GM10266 (cell line): ENCODE measurements at regions not wholly inside any gene's neighbourhood (a gene's known extent, or its start where the extent isn't known, plus 50 kb on each side); places are given as distances from the start of the nearest gene placed in this dataset.

Experiments used
- DNase-seq: peaks from one replicate; pipeline ENCODE4 v3.0.0; 2012; ENCODE audit errors: extremely low spot score
- TF ChIP-seq, protein P1 (sequence below): IDR thresholded peaks from 2 replicates; pipeline ENCODE4 v1.5.1; 2012; ENCODE audit warnings: mild to moderate bottlenecking, low read depth; ENCODE audit not compliant: control insufficient read depth, insufficient read depth; ENCODE audit errors: missing control alignments

DNA sequence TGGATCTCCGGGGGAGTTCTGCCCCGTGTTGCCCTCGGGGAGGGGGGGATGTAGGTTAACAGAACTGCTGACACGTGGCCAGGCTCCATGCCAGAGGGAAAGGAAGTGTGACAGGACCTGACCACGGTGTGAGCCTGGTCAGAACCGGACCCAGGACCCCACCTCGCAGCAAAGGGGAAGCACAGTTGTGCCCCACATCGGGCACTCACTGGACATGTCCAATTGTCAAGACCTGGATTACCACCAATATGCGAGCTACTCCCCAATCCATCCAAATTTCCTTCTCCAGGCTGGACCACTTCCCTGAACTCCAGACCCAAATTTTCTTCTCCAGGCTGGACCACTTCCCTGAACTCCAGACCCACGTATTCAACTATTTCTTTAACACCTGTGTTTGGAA is 78.8 kb upstream of the PIWIL1 start:
- DNase-seq: no peak
- TF ChIP-seq, protein P1, sequence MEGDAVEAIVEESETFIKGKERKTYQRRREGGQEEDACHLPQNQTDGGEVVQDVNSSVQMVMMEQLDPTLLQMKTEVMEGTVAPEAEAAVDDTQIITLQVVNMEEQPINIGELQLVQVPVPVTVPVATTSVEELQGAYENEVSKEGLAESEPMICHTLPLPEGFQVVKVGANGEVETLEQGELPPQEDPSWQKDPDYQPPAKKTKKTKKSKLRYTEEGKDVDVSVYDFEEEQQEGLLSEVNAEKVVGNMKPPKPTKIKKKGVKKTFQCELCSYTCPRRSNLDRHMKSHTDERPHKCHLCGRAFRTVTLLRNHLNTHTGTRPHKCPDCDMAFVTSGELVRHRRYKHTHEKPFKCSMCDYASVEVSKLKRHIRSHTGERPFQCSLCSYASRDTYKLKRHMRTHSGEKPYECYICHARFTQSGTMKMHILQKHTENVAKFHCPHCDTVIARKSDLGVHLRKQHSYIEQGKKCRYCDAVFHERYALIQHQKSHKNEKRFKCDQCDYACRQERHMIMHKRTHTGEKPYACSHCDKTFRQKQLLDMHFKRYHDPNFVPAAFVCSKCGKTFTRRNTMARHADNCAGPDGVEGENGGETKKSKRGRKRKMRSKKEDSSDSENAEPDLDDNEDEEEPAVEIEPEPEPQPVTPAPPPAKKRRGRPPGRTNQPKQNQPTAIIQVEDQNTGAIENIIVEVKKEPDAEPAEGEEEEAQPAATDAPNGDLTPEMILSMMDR: no peak

DNA sequence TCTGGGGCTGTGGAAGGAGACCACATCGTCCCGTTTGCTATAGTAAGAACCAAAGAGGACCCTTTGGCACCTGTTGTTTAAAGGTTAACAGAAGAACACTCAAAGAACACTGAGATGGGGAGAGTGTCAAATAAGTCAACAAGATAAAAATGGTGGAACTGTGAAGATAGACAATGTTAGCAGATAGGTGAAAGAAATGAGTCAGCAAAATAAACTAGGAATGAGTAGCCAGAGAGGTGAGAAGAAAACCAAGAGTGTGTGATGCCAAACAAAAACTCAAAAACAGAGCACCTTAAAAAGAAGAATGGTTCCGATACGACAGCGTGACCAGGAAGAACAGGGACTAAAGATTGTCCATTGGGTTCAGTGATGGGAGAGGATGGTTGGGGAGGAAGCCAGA is 74.7 kb upstream of the PIWIL1 start:
- DNase-seq: no peak
- TF ChIP-seq, protein P1: no peak

DNA sequence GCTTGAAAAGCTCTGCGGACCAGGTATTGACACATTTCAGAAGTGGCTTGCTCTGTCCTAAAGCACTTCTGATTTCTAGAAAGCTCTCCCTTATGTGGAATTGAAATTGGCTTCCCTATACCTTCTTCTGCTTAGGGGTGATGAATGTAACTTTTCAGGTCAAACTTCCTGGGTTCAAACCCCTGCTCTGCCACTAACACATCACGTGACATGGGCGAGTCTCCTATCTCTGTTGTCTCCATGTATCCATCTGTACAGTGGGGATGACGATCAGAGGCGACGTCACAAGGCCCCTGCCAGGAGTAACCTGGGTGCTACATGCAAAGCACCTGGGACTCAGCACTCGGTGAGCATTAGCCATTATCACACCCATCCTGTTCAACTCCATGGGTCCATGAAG is 73.7 kb upstream of the PIWIL1 start:
- DNase-seq: no peak
- TF ChIP-seq, protein P1: no peak

DNA sequence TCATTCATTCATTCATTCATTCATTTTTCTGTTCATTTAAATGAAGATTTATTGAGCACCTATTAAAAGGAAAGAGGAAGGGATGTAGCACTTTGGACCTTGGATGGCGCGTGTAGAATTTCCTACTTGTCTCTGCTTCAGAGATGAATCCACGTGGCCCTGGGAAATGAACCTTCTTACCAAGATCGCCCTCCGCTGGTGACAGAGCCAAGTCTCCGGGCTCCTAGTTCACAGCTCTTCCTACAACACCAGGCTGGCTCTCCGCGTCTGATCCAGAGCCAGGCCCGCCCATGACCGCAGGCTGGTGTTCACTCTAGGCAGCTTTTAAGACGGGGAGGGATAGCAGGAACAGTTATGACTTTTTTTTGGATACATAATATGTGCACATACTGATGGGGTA is 70.9 kb upstream of the PIWIL1 start:
- TF ChIP-seq, protein P1: no peak
- no peak for DNase-seq

DNA sequence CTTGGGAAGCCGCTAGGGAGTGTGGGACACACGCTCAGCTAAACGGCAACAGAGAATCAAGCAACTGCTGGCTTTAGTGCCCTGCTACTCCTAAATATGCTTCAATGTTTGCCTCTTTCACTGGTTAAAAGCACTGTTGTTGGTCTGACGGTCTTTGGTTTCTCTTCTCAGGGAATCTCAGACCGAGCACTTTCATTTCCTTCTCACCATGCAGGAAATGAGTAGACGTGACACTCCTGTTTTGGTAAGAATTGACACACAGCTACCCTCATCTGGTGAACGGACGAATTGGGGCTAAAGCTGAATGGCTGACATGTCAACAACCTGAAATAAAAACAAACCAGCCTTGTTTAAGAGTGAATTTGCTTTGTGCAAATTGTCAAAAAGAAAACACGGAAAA is 57.5 kb upstream of the PIWIL1 start:
- no peak for DNase-seq
- TF ChIP-seq, protein P1: no peak

DNA sequence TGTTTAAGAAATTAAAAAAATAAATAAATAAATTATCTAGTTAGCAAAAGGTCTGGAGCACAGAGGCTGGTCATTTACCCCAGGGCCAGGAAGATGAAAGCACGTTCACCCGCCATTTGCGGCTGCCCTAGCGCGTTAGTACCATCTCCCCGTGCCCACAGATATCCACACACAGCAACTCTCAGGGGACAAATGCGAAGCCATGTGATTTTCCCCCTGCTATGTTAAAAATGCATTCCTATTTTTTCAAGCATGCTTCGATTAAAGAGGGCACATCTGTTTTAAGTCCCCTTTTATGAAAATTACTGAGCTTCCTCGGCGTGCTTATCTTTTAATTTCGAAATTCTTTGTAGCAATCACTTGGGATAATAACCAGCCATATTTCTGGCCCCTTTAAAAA is 56.9 kb upstream of the PIWIL1 start:
- TF ChIP-seq, protein P1: no peak
- no peak for DNase-seq

DNA sequence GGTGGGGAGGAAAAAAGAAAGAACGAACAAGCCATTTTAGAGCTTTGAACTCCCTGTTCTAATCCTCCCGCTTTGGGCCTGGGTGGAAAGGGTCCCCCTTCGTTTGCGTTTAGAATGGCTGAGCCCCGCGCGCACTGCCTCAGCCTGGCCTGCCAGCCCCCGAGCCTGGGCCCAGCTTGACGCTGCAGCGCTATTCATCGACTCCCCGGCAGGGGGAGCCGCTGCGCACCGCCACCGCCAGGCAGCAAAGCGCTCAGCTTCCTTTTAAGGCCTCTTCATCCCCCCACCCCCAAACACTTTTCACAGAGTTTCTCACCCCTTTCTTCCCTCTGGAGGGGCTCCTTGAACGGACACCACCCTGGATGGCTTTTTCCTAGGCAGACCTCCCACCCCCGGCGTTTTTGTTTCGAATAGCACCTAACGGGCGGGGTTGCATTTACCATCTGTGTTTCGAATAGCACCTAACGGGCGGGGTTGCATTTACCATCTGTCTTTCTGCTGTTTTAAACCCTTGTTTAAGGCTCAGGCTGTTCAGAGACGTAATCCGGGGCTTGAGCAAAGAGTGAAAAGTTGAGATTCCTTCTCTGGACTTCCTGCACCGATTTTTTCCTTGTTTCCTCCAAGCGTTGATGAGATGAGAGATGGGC is 56.4 kb upstream of the PIWIL1 start:
- no peak for DNase-seq
- TF ChIP-seq, protein P1: peak; percentile 66
